ENCODE measurements at regions not wholly inside any gene's neighbourhood (a gene's known extent, or its start where the extent isn't known, plus 50 kb on each side); places are given as distances from the start of the nearest gene placed in this dataset.
"Not testable (repeated sequence)": the region's sequence is repeated elsewhere in the genome, so short reads cannot be mapped to it uniquely, and the experiment has no call there.

DNA sequence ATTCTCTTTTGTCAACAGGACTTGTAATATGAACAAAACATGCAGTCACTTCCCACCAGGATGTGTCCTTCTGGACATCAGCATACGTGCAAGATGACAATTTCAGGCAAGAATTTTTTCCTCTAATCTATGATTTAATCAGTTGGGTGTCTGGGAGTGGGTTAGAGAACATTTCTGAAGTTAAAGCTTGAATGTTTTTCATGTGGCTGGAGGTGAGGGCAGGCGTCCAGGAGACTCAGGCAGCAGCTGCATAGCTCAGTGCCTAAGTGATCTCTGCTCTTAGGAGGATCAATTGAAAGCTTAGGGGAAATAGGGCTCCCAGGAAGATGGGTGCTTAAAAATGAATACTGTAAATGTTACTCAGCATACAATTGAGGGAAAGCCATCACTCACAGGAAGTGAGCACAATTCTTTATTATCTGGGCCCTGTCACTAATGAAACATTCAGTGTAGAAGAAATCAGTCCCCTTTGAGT is 457.6 kb upstream of the KLF6 start:
- H3K27ac ChIP-seq, result no peak overlapping the region
- H3K36me3 ChIP-seq, result no peaks in the 10 kb centered on the region
- no peaks in the 10 kb centered on the region for H3K9me3 ChIP-seq
- TF ChIP-seq, protein P1, sequence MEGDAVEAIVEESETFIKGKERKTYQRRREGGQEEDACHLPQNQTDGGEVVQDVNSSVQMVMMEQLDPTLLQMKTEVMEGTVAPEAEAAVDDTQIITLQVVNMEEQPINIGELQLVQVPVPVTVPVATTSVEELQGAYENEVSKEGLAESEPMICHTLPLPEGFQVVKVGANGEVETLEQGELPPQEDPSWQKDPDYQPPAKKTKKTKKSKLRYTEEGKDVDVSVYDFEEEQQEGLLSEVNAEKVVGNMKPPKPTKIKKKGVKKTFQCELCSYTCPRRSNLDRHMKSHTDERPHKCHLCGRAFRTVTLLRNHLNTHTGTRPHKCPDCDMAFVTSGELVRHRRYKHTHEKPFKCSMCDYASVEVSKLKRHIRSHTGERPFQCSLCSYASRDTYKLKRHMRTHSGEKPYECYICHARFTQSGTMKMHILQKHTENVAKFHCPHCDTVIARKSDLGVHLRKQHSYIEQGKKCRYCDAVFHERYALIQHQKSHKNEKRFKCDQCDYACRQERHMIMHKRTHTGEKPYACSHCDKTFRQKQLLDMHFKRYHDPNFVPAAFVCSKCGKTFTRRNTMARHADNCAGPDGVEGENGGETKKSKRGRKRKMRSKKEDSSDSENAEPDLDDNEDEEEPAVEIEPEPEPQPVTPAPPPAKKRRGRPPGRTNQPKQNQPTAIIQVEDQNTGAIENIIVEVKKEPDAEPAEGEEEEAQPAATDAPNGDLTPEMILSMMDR (IDR thresholded peaks at IDR 0.05), result no peak
- H3K4me3 ChIP-seq (ENCODE audit: low read depth in 1 of 2, low read length in 1 of 2), result no peak overlapping the region
- no peaks in the 10 kb centered on the region for H3K4me1 ChIP-seq (ENCODE audit: control insufficient read depth in 1 of 2, insufficient read depth in 1 of 2, low read depth in 1 of 2, low read length in 1 of 2)
- no peaks in the 10 kb centered on the region for H3K27me3 ChIP-seq

DNA sequence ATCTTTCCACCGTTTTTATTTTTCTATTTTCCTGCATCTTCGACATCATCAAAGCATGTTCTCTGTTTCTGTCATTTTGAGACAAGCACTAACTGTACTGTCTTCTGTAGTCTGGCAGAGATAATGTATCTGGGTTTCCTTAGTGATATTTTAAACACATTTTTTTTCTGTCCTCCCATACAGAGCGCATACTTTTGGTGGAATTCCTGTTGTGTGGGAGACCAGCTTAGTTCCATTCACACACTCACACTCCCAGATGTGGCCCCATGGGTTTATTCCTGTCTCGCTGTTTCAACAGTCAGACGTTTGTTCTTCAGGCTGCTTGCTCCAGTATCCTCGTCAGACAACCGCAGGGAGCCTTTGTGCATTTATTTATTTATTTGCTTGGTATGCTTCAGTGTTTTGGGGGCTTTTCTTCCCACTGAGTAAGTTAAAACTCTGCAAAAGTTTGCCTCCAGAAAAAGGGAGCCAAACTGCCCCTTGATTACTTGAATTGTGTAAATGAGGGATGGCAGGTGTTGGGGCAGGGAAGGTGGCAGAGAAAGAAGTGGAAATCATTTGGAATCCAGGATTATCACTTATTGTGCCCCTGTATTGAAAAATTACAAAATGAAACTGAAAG is 456.8 kb upstream of the KLF6 start:
- Histone ChIP-seq H3K4me3 (ENCODE audit: low read depth in 1 of 2, low read length in 1 of 2) (no peak overlapping the region), H3K27me3 (no peaks in the 10 kb centered on the region), H3K36me3 (no peaks in the 10 kb centered on the region), H3K9me3 (no peaks in the 10 kb centered on the region), H3K4me1 (ENCODE audit: control insufficient read depth in 1 of 2, insufficient read depth in 1 of 2, low read depth in 1 of 2, low read length in 1 of 2) (no peaks in the 10 kb centered on the region), H3K27ac (no peak overlapping the region)
- TF ChIP-seq, protein P1 (IDR thresholded peaks at IDR 0.05), result no peak

DNA sequence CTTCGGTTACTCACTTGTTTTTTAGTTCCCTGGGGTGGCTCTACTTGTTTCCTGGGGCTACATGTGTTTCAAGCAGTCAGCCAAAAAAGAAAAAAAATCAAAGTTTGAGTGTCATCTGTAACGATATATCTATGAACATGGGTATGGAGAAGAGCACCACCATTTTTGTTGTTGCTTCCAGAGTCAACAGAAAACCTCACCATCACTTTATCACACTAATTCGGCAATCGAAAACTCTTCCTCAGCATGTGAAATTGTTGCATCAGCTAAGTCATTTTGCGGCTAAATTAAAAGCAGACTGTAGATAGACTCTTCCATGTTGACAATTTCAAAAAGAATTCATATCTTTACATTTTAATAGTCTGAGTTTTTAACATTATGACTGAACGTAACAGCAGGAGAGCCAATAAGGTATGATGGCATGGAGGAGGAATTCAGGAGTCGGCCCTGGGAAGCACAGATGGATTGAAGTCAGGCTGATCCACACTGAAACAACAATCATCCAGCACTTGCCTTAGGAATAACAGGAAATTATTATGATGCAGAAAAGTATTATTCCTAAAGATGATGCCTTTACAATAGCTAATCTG is 455.7 kb upstream of the KLF6 start:
- no peaks in the 10 kb centered on the region for H3K36me3 ChIP-seq
- H3K27me3 ChIP-seq, result no peaks in the 10 kb centered on the region
- H3K4me1 ChIP-seq (ENCODE audit: control insufficient read depth in 1 of 2, insufficient read depth in 1 of 2, low read depth in 1 of 2, low read length in 1 of 2), result no peaks in the 10 kb centered on the region
- TF ChIP-seq, protein P1 (IDR thresholded peaks at IDR 0.05), result no peak
- no peak overlapping the region for H3K4me3 ChIP-seq (ENCODE audit: low read depth in 1 of 2, low read length in 1 of 2)
- H3K9me3 ChIP-seq, result no peaks in the 10 kb centered on the region
- H3K27ac ChIP-seq, result no peak overlapping the region

DNA sequence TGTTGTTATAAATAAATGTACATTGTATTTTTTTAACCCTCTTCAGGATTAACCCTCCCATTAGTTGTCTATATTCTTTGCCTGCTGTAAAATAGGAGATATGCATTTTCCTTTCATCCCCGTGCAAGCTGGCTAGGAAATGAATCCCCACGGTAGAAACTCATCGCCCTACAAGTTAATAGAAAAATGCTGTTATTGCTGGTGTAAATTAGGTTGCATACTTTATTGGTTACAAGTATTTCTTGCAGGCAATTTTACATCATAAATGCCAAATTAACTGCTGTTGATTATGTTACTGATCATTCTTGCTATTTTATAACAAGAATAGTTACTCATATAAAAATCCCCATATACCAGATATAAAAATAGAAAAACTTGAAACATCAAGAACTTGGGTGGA is 454.2 kb upstream of the KLF6 start:
- TF ChIP-seq, protein P1 (IDR thresholded peaks at IDR 0.05), result no peak
- H3K4me3 ChIP-seq (ENCODE audit: low read depth in 1 of 2, low read length in 1 of 2), result no peak overlapping the region
- H3K27ac ChIP-seq, result no peak overlapping the region
- no peaks in the 10 kb centered on the region for H3K9me3 ChIP-seq
- H3K27me3 ChIP-seq, result no peaks in the 10 kb centered on the region
- no peaks in the 10 kb centered on the region for H3K36me3 ChIP-seq
- no peaks in the 10 kb centered on the region for H3K4me1 ChIP-seq (ENCODE audit: control insufficient read depth in 1 of 2, insufficient read depth in 1 of 2, low read depth in 1 of 2, low read length in 1 of 2)

DNA sequence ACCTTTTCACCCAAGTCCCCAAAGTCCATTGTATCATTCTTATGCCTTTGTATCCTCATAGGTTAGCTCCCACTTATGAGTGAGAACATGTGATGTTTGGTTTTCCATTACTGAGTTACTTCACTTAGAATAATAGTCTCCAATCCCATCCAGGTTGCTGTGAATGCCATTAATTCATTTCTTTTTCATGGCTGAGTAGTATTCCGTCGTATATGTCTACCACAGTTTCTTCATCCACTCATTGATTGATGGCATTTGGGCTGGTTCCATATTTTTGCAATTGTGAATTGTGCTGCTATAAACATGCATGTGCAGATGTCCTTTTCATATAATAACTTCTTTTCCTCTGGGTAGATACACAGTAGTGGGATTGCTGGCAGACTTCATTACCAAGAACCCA is 451.9 kb upstream of the KLF6 start:
- not testable (repeated sequence) for H3K27me3 ChIP-seq; H3K27ac ChIP-seq; H3K4me1 ChIP-seq (ENCODE audit: control insufficient read depth in 1 of 2, insufficient read depth in 1 of 2, low read depth in 1 of 2, low read length in 1 of 2); H3K36me3 ChIP-seq; H3K9me3 ChIP-seq; H3K4me3 ChIP-seq (ENCODE audit: low read depth in 1 of 2, low read length in 1 of 2)

DNA sequence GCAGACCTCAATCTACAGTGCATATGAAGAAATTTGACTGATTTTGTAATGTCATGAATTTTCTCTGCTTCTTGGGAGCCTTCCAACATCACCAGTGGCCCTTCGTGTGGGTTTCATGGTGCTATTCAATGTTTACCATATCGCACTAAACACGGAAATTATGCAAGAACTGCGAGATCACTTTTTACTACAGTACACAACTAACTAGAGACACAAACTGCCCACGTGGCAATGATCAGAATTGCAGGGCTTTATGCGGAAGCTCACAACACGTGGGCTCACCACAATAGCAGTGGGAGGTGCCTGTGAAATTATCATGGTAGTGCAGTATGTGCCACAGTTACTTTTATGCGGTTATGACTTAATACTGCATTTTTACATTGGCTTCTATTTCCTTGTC is 449.7 kb upstream of the KLF6 start:
- Histone ChIP-seq H3K4me3 (ENCODE audit: low read depth in 1 of 2, low read length in 1 of 2) (no peak overlapping the region), H3K9me3 (no peaks in the 10 kb centered on the region), H3K4me1 (ENCODE audit: control insufficient read depth in 1 of 2, insufficient read depth in 1 of 2, low read depth in 1 of 2, low read length in 1 of 2) (no peaks in the 10 kb centered on the region), H3K27ac (no peak overlapping the region), H3K27me3 (no peaks in the 10 kb centered on the region), H3K36me3 (no peaks in the 10 kb centered on the region)
- TF ChIP-seq, protein P1 (IDR thresholded peaks at IDR 0.05), result no peak

Data from neutrophil (primary cell).